ENCODE measurements at regions not wholly inside any gene's neighbourhood (a gene's known extent, or its start where the extent isn't known, plus 50 kb on each side); places are given as distances from the start of the nearest gene placed in this dataset.

DNA sequence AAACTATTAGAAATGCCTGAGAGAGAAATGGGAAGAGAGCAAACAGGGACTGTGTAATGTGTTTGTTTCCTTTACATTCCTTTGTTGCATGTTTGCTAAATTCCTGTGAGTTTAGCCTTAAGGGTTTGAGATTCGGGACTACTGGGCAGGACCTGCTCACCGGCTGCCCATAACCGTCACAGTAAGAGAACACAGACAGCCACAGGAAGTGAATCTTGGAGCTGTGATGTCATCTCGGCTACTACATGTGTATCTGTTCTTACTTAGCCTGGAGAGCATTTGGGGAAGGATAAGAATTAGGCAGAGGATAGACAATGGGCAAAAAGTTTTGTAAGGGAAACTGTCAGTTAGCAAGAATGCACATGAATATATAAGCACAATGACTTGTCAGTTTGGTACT, 485.1 kb upstream of the KLF6 start:
- no peak for TF ChIP-seq NR2C2 (CRISPR knock-in tag; IDR thresholded peaks at IDR 0.05)
- TF ChIP-seq NFYB (CRISPR knock-in tag; conservative IDR thresholded peaks at IDR 0.05; ENCODE audit: low read depth), result no peak
- TF ChIP-seq, protein P1, sequence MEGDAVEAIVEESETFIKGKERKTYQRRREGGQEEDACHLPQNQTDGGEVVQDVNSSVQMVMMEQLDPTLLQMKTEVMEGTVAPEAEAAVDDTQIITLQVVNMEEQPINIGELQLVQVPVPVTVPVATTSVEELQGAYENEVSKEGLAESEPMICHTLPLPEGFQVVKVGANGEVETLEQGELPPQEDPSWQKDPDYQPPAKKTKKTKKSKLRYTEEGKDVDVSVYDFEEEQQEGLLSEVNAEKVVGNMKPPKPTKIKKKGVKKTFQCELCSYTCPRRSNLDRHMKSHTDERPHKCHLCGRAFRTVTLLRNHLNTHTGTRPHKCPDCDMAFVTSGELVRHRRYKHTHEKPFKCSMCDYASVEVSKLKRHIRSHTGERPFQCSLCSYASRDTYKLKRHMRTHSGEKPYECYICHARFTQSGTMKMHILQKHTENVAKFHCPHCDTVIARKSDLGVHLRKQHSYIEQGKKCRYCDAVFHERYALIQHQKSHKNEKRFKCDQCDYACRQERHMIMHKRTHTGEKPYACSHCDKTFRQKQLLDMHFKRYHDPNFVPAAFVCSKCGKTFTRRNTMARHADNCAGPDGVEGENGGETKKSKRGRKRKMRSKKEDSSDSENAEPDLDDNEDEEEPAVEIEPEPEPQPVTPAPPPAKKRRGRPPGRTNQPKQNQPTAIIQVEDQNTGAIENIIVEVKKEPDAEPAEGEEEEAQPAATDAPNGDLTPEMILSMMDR (IDR thresholded peaks at IDR 0.05), result no peak
- no peak for TF ChIP-seq ZNF232 (CRISPR knock-in tag; IDR thresholded peaks at IDR 0.05)
